AG09309 (cell line): ENCODE measurements at regions not wholly inside any gene's neighbourhood (a gene's known extent, or its start where the extent isn't known, plus 50 kb on each side); places are given as distances from the start of the nearest gene placed in this dataset.
"Not testable (repeated sequence)": the region's sequence is repeated elsewhere in the genome, so short reads cannot be mapped to it uniquely, and the experiment has no call there.

Source experiments
- DNase-seq: peaks from one replicate; pipeline ENCODE4 v3.0.0-alpha.2; 2010; ENCODE audit warnings: low read depth
- H3K4me3 ChIP-seq: 2 replicates; pipeline ENCODE4 v1.5.1; 2011; ENCODE audit warnings: mild to moderate bottlenecking, low read depth, low read length, moderate library complexity; ENCODE audit not compliant: control insufficient read depth
- CTCF ChIP-seq: IDR thresholded peaks from 2 replicates; pipeline ENCODE4 v1.5.1; 2011; ENCODE audit warnings: mild to moderate bottlenecking, low read depth, low read length, inconsistent platforms; ENCODE audit not compliant: insufficient read depth, control insufficient read depth; ENCODE audit errors: missing control alignments

- TF ChIP-seq CTCF: no peak
- peak; percentile 32 for DNase-seq
- H3K4me3 ChIP-seq: no peak overlapping the region
Measured at GRCh38 chr1:197841883-197842553, 60.4 kb upstream of the C1orf53 start.

GRCh38 chr1:197841158-197841557, 61.3 kb upstream of the C1orf53 start:
- no peak overlapping the region for H3K4me3 ChIP-seq
- TF ChIP-seq CTCF: no peak
- DNase-seq: no peak

- not testable (repeated sequence) for DNase-seq, H3K4me3 ChIP-seq
Measured at GRCh38 chr1:197839786-197840185, 62.6 kb upstream of the C1orf53 start.

- no peak for TF ChIP-seq CTCF
- DNase-seq: peak; percentile 45
Measured at GRCh38 chr1:197838836-197839235, 63.6 kb upstream of the DENND1B start.

GRCh38 chr1:197837911-197838310, 62.6 kb upstream of the DENND1B start:
- DNase-seq: no peak
- H3K4me3 ChIP-seq: no peak overlapping the region
- no peak for TF ChIP-seq CTCF

More at GRCh38 chr1:197838836-197839235, 63.6 kb upstream of the DENND1B start:
- no peak overlapping the region for H3K4me3 ChIP-seq

GRCh38 chr1:197836356-197836755, 61.1 kb upstream of the DENND1B start:
- not testable (repeated sequence) for H3K4me3 ChIP-seq, DNase-seq

GRCh38 chr1:197829011-197829410, 53.7 kb upstream of the DENND1B start:
- not testable (repeated sequence) for H3K4me3 ChIP-seq, DNase-seq

GRCh38 chr1:197825541-197825940, 50.3 kb upstream of the DENND1B start:
- DNase-seq: no peak
- no peak overlapping the region for H3K4me3 ChIP-seq
- no peak for TF ChIP-seq CTCF
